ENCODE measurements at regions not wholly inside any gene's neighbourhood (a gene's known extent, or its start where the extent isn't known, plus 50 kb on each side); places are given as distances from the start of the nearest gene placed in this dataset.

DNA sequence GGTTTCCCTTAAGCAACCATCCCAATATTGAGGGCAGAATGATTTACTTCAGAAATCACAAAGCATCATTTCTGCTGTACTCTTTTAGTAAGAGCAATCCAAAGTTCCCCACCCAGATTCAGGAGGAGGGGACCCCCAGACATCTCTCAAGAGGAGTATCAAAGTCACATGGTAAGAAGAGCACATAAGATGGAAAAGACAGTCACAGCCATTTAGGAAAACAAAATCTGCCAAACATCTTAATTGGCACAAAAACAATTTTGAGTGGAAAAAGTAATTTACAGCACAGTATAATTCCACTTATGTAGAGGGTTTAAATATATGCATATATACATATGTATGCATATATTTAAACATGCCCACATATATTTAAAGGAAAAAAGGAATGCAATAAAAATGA lies 1329.0 kb upstream of the CELF2 start:
- Histone ChIP-seq H3K36me3 (ENCODE audit: control insufficient read depth in 1 of 2, insufficient read depth in 2 of 2, low read length in 2 of 2) (no peaks in the 10 kb centered on the region), H2AFZ (ENCODE audit: low read depth, low read length, poor library complexity, severe bottlenecking) (no peak overlapping the region), H3K79me2 (ENCODE audit: insufficient read depth, low read length) (no peaks in the 10 kb centered on the region), H3K9me2 (ENCODE audit: insufficient read depth) (no peaks in the 10 kb centered on the region), H3K27me3 (ENCODE audit: insufficient read depth, low read length) (no peaks in the 10 kb centered on the region), H4K20me1 (ENCODE audit: insufficient read depth) (no peaks in the 10 kb centered on the region), H3K4me2 (ENCODE audit: low read length) (no peak overlapping the region), H3K4me3 (replicated peaks in 1 of 2; ENCODE audit: low read depth in 1 of 2, low read length in 2 of 2) (no peak overlapping the region), H3K4me1 (ENCODE audit: control insufficient read depth in 1 of 2, insufficient read depth in 2 of 2, low read length in 2 of 2) (no peaks in the 10 kb centered on the region), H3K9me3 (ENCODE audit: control insufficient read depth in 1 of 2, insufficient read depth in 1 of 2, low read depth in 1 of 2, low read length in 2 of 2) (peaks cover 5 to 16% of the 10 kb centered on the region in 2 experiments; a peak in 3 of 4 replicates), H3K27ac (ENCODE audit: low read depth, low read length) (no peak overlapping the region), H3K9ac (ENCODE audit: low read length) (no peak overlapping the region)
- intact Hi-C loops (cut with micrococcal nuclease) = no loop called here
- ChIA-PET RAD21 (ENCODE audit: low non-redundant PET in 1 of 2, low total read pairs in 2 of 2, uncharacterized antibody in 2 of 2, unreplicated experiment in 2 of 2) (no interaction called here), CTCF (no interaction called here), POLR2A (no interaction called here)
- no peak for ATAC-seq
- no TSS peak for BruUV-seq (replicated peaks)
- no peak for DNase-seq (ENCODE audit: low read depth, low spot score)
- TF ChIP-seq SP1 (IDR thresholded peaks at IDR 0.05; ENCODE audit: low read depth) (no peak), SRF (IDR thresholded peaks at IDR 0.05; ENCODE audit: low read depth) (no peak), MAX (IDR thresholded peaks at IDR 0.05) (no peak), POLR2A (IDR thresholded peaks at IDR 0.05; ENCODE audit: borderline replicate concordance, extremely low read depth, insufficient read depth, insufficient read length) (no peak), FOSL1 (IDR thresholded peaks at IDR 0.05; ENCODE audit: low read depth) (no peak), TCF7L2 (IDR thresholded peaks at IDR 0.05; ENCODE audit: borderline replicate concordance, extremely low read depth, insufficient read depth, insufficient read length) (no peak), CTCF (IDR thresholded peaks at IDR 0.05 in 2 of 3, conservative IDR thresholded peaks at IDR 0.05 in 1 of 3; ENCODE audit: borderline replicate concordance in 1 of 3, insufficient read depth in 1 of 3, low read depth in 2 of 3, low read length in 2 of 3) (no peak), EGR1 (IDR thresholded peaks at IDR 0.05; ENCODE audit: low read depth) (no peak)
- TF ChIP-seq, protein P1, sequence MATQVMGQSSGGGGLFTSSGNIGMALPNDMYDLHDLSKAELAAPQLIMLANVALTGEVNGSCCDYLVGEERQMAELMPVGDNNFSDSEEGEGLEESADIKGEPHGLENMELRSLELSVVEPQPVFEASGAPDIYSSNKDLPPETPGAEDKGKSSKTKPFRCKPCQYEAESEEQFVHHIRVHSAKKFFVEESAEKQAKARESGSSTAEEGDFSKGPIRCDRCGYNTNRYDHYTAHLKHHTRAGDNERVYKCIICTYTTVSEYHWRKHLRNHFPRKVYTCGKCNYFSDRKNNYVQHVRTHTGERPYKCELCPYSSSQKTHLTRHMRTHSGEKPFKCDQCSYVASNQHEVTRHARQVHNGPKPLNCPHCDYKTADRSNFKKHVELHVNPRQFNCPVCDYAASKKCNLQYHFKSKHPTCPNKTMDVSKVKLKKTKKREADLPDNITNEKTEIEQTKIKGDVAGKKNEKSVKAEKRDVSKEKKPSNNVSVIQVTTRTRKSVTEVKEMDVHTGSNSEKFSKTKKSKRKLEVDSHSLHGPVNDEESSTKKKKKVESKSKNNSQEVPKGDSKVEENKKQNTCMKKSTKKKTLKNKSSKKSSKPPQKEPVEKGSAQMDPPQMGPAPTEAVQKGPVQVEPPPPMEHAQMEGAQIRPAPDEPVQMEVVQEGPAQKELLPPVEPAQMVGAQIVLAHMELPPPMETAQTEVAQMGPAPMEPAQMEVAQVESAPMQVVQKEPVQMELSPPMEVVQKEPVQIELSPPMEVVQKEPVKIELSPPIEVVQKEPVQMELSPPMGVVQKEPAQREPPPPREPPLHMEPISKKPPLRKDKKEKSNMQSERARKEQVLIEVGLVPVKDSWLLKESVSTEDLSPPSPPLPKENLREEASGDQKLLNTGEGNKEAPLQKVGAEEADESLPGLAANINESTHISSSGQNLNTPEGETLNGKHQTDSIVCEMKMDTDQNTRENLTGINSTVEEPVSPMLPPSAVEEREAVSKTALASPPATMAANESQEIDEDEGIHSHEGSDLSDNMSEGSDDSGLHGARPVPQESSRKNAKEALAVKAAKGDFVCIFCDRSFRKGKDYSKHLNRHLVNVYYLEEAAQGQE (IDR thresholded peaks at IDR 0.05; ENCODE audit: low read depth) = no peak

All from HCT116 (cell line).